HG03280 (cell line): ENCODE measurements at regions not wholly inside any gene's neighbourhood (a gene's known extent, or its start where the extent isn't known, plus 50 kb on each side); places are given as distances from the start of the nearest gene placed in this dataset.
A peak's percentile ranks its signal among the peaks of the same experiment; 100 is the strongest.

Experiments
- ATAC-seq: cut with Tn5 transposase; IDR thresholded peaks from one replicate; pipeline ENCODE4 v1.9.1; 2021; ENCODE audit warnings: mild to moderate bottlenecking, moderate library complexity; ENCODE audit not compliant: unreplicated experiment

DNA sequence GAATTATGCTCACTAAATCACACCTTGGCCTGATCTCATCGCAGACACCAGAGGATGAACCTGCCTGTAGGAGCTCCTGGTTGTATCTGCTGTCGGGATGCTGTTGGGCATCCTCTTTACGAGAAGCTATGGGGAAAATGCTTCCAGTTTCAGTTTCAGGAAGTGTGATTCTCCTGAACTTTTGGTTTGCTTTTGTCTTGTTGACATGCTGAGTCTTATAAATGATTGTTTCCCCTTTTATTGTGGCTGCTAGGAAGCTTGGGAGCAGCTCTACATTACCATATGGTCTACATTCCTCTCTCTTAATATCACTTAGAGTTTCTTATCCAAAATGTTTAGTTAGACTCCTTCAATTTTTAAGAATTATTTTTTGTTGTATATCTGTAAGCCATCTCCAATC, 227.5 kb downstream of the MTX2 start:
- no peak for ATAC-seq

DNA sequence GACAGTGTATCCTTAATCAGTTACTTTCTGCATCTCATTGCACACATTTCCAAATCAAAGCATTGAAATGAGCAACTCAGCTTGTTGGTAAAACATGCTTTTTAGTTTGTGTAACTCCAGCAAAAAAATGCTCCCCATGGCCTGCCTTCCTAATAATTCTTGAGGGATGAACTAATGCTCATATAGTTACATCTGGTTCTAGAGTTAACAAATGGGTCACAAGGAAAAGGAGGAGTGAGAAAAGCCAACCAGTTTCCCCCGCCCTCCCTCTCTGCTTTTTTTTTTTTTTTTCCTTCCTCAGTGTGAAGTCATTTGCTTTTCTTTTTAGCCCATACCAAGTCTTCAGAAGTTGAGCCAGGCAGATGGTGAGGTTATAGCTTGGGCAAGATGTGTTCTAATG, 231.7 kb downstream of the MTX2 start:
- ATAC-seq = no peak

GRCh38 chr2:176501617-176502016, 232.4 kb downstream of the MTX2 start:
- ATAC-seq = no peak

GRCh38 chr2:176502619-176503018, 233.4 kb downstream of the MTX2 start:
- ATAC-seq = no peak

DNA sequence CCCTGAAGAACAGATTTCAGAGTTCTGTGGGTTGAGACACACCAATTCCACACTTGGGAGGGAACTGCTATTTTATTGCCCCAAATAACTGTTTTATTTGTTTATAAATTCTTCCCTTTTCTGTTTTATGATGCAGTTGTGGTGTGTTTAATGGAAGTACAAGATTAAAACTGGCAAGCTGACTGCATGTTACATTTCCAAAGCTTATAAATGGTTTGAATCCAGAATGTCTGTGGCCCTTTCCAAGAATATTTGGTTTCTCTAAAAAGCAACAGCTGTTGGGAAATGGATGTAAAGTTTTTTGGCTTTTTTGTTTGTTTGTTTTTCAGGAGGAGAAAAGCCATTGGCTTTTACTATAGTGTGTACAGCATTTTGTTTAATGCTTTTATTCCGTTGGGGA, 234.5 kb downstream of the MTX2 start:
- no peak for ATAC-seq

DNA sequence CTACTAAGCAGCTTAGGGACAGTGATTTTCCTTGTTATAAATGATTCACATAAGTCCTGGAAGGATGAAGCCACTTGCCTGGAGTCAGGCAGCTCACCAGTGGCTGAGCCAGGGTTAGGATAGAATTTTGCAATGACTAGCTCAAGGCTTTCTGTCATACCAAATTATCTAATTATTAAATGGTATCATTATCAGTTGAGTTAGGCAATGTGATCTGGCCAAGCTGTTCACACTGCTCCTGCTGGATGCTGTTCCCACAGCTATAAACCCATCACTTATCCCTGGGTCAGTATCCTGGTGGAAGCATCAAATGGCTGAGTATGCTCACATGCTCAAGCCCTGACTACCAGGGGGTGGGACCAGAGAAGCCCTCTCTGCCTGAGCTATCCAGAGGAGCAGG, 235.2 kb downstream of the MTX2 start:
- ATAC-seq = no peak

- no peak for ATAC-seq
Measured at GRCh38 chr2:176507786-176508185, 238.5 kb downstream of the MTX2 start.

DNA sequence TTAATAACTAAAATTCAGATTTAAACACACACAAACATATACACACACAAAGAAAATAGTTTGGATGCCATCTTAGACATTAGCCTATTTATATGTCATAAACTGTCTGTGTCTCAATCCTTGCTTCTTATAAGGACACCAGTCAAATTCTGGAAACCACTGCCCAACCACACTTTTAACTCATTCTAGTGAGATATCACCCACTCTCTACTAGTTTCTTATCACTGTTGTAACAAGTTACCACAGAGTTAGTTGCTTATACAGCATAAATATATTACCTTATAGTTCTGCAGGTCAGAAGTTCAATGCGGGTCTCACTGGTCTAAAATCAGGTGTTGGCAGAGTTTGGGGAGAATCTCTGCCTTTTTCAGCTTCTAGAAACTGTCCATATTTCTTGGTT, 239.1 kb downstream of the MTX2 start:
- ATAC-seq = peak; percentile 29

DNA sequence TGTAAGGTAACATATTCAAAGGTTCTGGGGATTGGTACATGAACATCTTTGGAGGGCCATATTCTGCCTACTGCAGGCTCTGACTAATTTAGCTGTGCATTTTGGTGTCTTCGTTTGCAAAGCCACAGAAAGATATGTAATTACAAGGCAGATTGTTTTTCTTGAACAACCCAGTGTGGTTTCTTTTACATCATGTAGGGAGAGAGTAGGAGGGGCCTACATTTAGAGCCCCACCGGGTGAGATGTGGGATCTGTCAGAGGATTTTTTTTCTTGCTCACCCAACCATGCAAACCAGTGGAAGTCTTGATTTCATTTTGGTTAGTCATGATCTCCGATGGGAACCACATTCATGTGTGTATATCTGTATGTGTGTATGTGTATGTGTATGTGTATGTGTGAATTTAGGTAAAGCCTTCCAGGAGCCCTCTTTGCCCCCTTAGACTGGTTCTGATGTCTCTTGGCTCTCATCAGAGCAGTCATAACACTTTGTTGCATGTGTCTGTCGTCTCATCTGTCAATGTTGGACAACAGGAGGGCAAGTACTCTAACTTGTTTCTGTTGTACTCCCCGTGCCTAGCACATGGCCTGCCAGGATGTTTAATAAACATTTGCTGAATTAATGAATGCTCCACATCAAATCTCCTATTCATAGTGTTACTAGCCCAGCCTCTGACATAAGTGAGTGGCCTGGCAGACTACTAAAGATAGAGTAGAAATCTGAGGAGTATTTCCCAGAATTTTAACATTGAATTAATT, 239.9 kb downstream of the MTX2 start:
- peak; percentile 71 for ATAC-seq

GRCh38 chr2:176514276-176514675, 245.0 kb downstream of the MTX2 start:
- no peak for ATAC-seq

- no peak for ATAC-seq
Measured at GRCh38 chr2:176514805-176515500, 245.7 kb downstream of the MTX2 start.

DNA sequence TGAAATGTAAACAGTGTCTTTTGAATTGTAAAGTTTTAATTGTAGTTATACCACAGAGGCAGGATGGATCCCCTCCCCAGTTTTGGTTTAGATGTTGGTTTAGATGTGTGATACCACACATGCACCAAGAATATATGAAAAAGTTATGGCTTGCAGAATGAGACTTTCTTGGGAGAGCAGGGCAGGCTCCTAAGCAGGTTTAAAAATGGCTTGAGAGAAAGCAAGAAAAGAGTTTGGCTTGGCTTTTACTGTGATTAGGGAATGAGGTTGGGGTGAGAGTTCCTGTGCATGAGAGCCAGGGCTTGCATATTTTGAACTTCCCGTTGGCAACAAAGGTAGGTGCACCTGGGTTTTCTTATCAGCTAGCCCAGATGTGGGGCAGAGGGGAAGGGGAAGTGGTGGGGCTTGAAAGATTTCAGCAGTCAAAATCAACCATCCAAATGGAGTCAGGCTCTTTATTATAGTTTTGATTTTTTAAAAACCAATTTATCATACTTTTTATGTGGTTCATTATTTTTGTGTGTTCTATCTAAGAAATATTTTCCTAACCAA, 246.9 kb downstream of the MTX2 start:
- no peak for ATAC-seq

DNA sequence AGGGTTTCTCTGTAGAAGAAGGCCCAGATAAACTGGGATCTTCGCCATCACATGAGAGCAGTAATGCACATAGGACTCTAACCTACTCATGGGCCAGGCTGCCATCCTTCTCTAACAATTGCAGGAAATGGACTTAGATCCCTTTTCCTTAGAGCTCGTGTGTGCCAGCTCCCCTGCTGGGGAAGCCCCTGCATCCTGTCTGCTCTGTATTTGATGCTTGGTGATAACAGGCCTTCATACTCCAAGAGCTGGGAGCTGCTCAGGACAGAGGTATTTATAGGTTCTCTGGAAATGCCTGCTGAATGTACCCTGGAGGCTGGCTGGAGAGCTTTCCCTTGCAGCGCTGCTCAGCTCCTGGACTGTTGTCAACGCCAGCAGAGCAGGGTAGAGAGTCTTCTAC, 249.6 kb downstream of the MTX2 start:
- no peak for ATAC-seq

GRCh38 chr2:176521878-176522670, 252.8 kb downstream of the MTX2 start:
- no peak for ATAC-seq

- no peak for ATAC-seq
Measured at GRCh38 chr2:176525086-176525485, 255.8 kb downstream of the MTX2 start.

GRCh38 chr2:176526995-176527901, 258.0 kb downstream of the MTX2 start:
- no peak for ATAC-seq

DNA sequence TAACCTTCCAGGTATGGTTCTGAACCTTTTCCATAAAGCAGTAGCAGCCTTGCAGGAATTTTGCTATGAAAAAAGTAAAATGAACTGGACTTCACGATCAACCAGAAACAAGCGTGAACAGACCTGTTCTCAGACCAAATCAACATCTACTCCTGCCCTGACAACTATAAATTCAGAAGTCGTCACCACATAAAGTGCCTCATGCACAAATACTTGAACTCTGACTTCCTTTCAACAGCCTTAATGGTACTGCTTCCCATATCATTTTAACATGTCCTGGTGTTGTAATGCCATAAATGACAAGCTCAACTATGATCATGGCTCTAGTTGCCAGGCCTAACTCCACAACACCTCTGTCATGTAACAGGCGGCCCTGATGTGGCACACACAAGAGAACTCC, 262.4 kb downstream of the MTX2 start:
- no peak for ATAC-seq

DNA sequence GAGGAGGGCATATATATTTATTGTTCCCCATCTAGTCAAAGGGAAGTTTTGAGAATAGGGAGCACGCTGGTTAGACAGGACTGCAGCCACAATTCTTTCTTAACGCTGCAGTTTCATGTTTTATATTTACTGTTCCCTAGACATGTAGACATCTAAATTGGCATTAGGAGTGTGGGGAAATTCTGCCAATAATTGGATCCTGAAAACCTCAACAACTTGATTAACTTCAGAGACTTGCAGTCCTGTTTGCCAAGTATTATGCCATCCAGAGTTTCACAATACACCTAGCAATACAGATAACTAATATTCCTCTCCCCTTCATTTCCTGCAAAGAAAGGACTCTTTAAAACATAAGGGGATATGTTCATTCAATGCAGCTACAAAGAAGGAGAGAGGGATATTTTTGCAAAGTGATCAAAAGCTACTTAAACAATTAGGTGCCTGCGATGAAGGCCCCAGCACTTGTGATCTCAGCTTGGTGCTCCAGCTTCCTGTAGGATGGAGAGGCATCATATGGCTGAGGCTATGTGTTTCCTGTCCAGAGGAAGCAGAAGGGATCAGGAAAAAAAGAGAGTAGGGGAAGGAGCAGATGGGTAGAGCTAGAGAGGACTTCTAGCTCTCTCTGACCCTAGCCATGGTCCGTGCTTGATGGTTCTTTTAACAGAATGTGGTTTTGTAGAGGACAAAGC, 264.4 kb downstream of the MTX2 start:
- ATAC-seq = no peak

- no peak for ATAC-seq
Measured at GRCh38 chr2:176534798-176535466, 265.7 kb downstream of the MTX2 start.
